Loucy (cell line): ENCODE measurements at regions not wholly inside any gene's neighbourhood (a gene's known extent, or its start where the extent isn't known, plus 50 kb on each side); places are given as distances from the start of the nearest gene placed in this dataset.

Source experiments
- H2AFZ ChIP-seq: fragments of 200-600 bp; sonication (generic); 2 replicates; pipeline ENCODE4 v1.6.0; 2016; ENCODE audit warnings: antibody characterized with exemption, mild to moderate bottlenecking, low read length, moderate library complexity
- H3F3A ChIP-seq: fragments of 200-600 bp; 2 replicates; pipeline ENCODE4 v1.6.0; 2016; ENCODE audit warnings: antibody characterized with exemption, low read depth, mild to moderate bottlenecking
- H3K27me3 ChIP-seq: fragments of 200-600 bp; sonication (generic); 2 replicates; pipeline ENCODE4 v1.6.1; 2014; ENCODE audit warnings: low read length, mild to moderate bottlenecking; ENCODE audit not compliant: insufficient read depth, poor library complexity, severe bottlenecking
- H3K36me3 ChIP-seq: fragments of 200-600 bp; sonication (generic); 2 replicates; pipeline ENCODE4 v1.6.1; 2016; ENCODE audit warnings: low read length; ENCODE audit not compliant: insufficient read depth
- H3K4me1 ChIP-seq: fragments of 200-600 bp; sonication (generic); 2 replicates; pipeline ENCODE4 v1.5.1; 2014; ENCODE audit warnings: low read length, mild to moderate bottlenecking; ENCODE audit not compliant: insufficient read depth, poor library complexity, severe bottlenecking
- H3K4me2 ChIP-seq: fragments of 200-600 bp; sonication (generic); 2 replicates; pipeline ENCODE4 v1.6.0; 2014; ENCODE audit warnings: antibody characterized with exemption, low read length, low read depth, mild to moderate bottlenecking; ENCODE audit not compliant: poor library complexity, severe bottlenecking
- H3K4me3 ChIP-seq: fragments of 200-600 bp; sonication (generic); 2 replicates; pipeline ENCODE4 v1.5.1; 2014; ENCODE audit warnings: low read length, mild to moderate bottlenecking, mixed read lengths; ENCODE audit not compliant: poor library complexity, severe bottlenecking
- H3K79me2 ChIP-seq: fragments of 200-600 bp; sonication (generic); 2 replicates; pipeline ENCODE4 v1.6.1; 2014; ENCODE audit warnings: low read length; ENCODE audit not compliant: insufficient read depth
- H3K9ac ChIP-seq: fragments of 200-600 bp; sonication (generic); 2 replicates; pipeline ENCODE4 v1.6.0; 2014; ENCODE audit warnings: mild to moderate bottlenecking, low read depth, low read length, moderate library complexity; ENCODE audit not compliant: poor library complexity, severe bottlenecking
- H3K9me2 ChIP-seq: fragments of 200-600 bp; sonication (generic); replicated peaks from 2 replicates; pipeline ENCODE4 v1.6.1; 2016; ENCODE audit warnings: low read depth, low read length, mixed read lengths
- H3K9me3 ChIP-seq: fragments of 200-600 bp; sonication (generic); 2 replicates; pipeline ENCODE4 v1.6.1; 2014; ENCODE audit warnings: mild to moderate bottlenecking, antibody characterized with exemption, low read length, low read depth; ENCODE audit not compliant: insufficient read depth
- H4K20me1 ChIP-seq: fragments of 200-600 bp; sonication (generic); 2 replicates; pipeline ENCODE4 v1.6.0; 2014; ENCODE audit warnings: antibody characterized with exemption, low read length, mild to moderate bottlenecking; ENCODE audit not compliant: insufficient read depth, poor library complexity, severe bottlenecking
- EZH2phosphoT487 ChIP-seq: fragments of 200-600 bp; IDR thresholded peaks from 2 replicates; pipeline ENCODE4 v1.6.1; 2018; ENCODE audit warnings: antibody characterized with exemption, mild to moderate bottlenecking, moderate library complexity, borderline replicate concordance
- TF ChIP-seq, protein P1 (sequence below): fragments of 200-600 bp; sonication (generic); conservative IDR thresholded peaks from 2 replicates; pipeline ENCODE4 v1.5.1; 2014; ENCODE audit warnings: mild to moderate bottlenecking, antibody characterized with exemption, low read length

DNA sequence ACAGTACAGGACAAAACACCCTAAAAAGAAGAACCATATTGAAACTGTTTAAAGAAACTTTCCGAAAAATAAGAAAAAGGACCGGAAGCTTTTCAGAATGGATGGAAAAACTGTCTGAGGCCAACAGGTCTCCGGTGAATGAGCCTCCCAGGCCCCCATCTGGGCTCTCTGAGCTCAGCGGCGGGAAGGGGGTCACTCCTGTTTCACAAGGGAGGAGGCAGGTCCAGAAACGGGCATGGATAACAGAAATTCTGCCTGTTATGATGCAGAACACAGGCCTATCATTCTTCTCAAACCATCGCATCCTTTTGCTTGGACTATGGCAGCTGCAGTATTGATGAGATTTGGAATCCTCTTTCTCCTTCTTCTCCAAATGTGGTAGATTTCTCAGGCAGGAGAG lies 58.9 kb upstream of the SHH start:
- Histone ChIP-seq H3K4me2 (no peak overlapping the region), H3K9me2 (no peaks in the 10 kb centered on the region), H3K4me1 (no peaks in the 10 kb centered on the region), H3K79me2 (no peaks in the 10 kb centered on the region), H3K4me3 (no peak overlapping the region), H3K9ac (no peak overlapping the region), H3F3A (no peaks in the 10 kb centered on the region), H4K20me1 (no peaks in the 10 kb centered on the region), H2AFZ (no peak overlapping the region), H3K36me3 (no peaks in the 10 kb centered on the region), H3K9me3 (peaks cover 3% of the 10 kb centered on the region; the same call in 1 of the 2 replicates), H3K27me3 (no peaks in the 10 kb centered on the region)
- TF ChIP-seq, protein P1, sequence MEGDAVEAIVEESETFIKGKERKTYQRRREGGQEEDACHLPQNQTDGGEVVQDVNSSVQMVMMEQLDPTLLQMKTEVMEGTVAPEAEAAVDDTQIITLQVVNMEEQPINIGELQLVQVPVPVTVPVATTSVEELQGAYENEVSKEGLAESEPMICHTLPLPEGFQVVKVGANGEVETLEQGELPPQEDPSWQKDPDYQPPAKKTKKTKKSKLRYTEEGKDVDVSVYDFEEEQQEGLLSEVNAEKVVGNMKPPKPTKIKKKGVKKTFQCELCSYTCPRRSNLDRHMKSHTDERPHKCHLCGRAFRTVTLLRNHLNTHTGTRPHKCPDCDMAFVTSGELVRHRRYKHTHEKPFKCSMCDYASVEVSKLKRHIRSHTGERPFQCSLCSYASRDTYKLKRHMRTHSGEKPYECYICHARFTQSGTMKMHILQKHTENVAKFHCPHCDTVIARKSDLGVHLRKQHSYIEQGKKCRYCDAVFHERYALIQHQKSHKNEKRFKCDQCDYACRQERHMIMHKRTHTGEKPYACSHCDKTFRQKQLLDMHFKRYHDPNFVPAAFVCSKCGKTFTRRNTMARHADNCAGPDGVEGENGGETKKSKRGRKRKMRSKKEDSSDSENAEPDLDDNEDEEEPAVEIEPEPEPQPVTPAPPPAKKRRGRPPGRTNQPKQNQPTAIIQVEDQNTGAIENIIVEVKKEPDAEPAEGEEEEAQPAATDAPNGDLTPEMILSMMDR = no peak
- no peak for TF ChIP-seq EZH2phosphoT487

DNA sequence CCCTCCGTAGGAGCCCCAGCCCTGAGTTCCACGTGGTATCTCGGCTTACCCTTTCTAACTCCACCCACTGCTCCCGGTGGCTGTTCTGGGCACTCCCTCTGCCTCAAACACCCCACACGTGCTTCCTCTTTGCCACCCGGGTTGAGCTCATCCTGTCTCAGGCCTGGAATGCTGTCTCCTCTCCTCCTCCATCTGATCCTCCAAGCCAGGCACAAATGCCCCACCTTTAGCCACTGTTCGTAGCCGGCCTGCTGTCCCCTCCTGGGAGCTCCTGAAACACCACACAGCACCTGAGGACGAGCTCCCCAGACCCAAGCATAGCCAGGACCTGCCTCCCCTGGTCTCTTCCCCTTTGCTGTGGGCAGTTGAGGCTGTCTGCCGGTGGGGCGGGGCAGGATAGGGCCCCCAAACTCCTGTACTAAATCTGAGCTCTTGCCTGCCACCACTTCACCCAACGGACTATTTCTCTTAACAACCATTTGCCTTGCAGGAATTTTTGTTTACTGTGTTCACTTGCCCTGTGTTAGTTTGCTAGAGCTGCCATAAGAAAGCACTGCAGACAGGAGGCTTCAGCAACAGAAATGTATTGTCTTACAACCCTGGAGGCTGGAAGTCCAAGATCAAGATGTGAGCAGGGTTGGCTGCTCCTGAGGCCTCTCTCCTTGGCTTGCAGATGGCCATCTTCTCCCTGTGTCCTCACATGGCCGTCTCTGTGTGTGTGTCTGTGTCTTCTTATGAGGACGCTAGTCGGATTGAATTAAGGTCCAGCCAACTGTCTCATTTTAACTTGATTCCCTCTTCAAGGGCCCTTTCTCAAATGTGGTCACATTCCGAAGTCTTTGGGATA lies 58.3 kb upstream of the SHH start:
- Histone ChIP-seq H3K36me3 (no peaks in the 10 kb centered on the region), H3K9me2 (no peaks in the 10 kb centered on the region), H3K4me2 (no peak overlapping the region), H3K9me3 (peaks cover 3% of the 10 kb centered on the region; the same call in 1 of the 2 replicates), H3K4me1 (no peaks in the 10 kb centered on the region), H3F3A (no peaks in the 10 kb centered on the region), H3K4me3 (no peak overlapping the region), H3K27me3 (no peaks in the 10 kb centered on the region), H4K20me1 (no peaks in the 10 kb centered on the region), H2AFZ (no peak overlapping the region), H3K79me2 (no peaks in the 10 kb centered on the region), H3K9ac (no peak overlapping the region)
- TF ChIP-seq, protein P1 = no peak
- no peak for TF ChIP-seq EZH2phosphoT487

DNA sequence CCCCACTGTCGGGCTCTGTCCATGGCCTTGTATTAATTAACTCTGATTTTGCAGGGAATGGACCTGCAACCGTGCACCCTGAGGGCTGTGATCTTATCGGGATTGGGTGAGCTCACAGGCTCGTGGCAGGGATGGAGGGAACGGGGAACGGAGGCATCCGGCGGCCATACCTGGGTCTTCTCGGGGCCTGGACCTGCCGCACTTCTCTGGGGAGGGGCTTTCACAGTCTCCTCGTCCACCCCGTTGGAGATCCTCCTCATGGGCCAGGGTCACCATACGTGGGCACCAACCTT lies 57.5 kb upstream of the SHH start:
- Histone ChIP-seq H3K9ac (no peak overlapping the region), H3F3A (no peaks in the 10 kb centered on the region), H3K4me1 (no peaks in the 10 kb centered on the region), H3K4me3 (no peak overlapping the region), H3K9me3 (peaks cover 3% of the 10 kb centered on the region; the same call in 1 of the 2 replicates), H2AFZ (no peak overlapping the region), H3K9me2 (no peaks in the 10 kb centered on the region), H3K27me3 (no peaks in the 10 kb centered on the region), H3K79me2 (no peaks in the 10 kb centered on the region), H3K4me2 (no peak overlapping the region), H3K36me3 (no peaks in the 10 kb centered on the region), H4K20me1 (no peaks in the 10 kb centered on the region)
- TF ChIP-seq, protein P1 = no peak
- TF ChIP-seq EZH2phosphoT487 = no peak
